ENCODE measurements at regions not wholly inside any gene's neighbourhood (a gene's known extent, or its start where the extent isn't known, plus 50 kb on each side); places are given as distances from the start of the nearest gene placed in this dataset.

GRCh38 chr3:193948459-193948858 lies 187.5 kb upstream of the HES1 start:
- WGBS, 2 donors, result 79 to 84% methylated on average over 3 of the region's 3 CpGs
- DNase-seq (ENCODE audit: low spot score in 2 of 2), result no peak
- no peak overlapping the region for H3K27ac ChIP-seq
- no peaks in the 10 kb centered on the region for H3K27me3 ChIP-seq
- no peak overlapping the region for H3K4me3 ChIP-seq
- no peaks in the 10 kb centered on the region for H3K9me3 ChIP-seq
- TF ChIP-seq, protein P1, sequence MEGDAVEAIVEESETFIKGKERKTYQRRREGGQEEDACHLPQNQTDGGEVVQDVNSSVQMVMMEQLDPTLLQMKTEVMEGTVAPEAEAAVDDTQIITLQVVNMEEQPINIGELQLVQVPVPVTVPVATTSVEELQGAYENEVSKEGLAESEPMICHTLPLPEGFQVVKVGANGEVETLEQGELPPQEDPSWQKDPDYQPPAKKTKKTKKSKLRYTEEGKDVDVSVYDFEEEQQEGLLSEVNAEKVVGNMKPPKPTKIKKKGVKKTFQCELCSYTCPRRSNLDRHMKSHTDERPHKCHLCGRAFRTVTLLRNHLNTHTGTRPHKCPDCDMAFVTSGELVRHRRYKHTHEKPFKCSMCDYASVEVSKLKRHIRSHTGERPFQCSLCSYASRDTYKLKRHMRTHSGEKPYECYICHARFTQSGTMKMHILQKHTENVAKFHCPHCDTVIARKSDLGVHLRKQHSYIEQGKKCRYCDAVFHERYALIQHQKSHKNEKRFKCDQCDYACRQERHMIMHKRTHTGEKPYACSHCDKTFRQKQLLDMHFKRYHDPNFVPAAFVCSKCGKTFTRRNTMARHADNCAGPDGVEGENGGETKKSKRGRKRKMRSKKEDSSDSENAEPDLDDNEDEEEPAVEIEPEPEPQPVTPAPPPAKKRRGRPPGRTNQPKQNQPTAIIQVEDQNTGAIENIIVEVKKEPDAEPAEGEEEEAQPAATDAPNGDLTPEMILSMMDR (IDR thresholded peaks at IDR 0.05), result no peak
- TF ChIP-seq POLR2A (IDR thresholded peaks at IDR 0.05) (no peak), EP300 (IDR thresholded peaks at IDR 0.05) (no peak)
- no peaks in the 10 kb centered on the region for H3K36me3 ChIP-seq
- peaks cover 0 to under 1% (median 0%) of the 10 kb centered on the region in 4 donors for H3K4me1 ChIP-seq

DNA sequence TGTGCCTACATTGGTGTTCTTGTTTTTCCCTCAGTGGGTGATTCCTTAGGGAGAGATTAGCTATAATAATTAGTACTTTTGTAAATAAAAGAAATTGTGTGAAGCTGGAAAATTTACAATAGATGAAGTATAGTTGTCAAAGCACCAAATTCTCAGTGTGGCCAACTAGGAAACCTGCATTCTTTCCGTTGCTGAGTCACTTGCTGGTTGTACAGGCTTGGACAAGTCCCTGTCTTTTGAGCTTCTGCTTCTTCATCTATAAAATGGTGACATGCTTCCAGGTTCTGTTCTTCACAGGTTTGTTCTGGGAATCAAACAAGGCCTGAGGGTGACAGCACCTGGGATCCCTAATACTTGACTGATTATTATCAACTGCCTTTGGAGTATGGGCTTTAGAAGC lies 184.1 kb upstream of the HES1 start:
- no peak for DNase-seq (ENCODE audit: low spot score in 2 of 2)
- Histone ChIP-seq H3K27ac (no peak overlapping the region), H3K36me3 (no peaks in the 10 kb centered on the region), H3K4me1 (no peaks in the 10 kb centered on the region), H3K27me3 (no peaks in the 10 kb centered on the region), H3K4me3 (no peak overlapping the region), H3K9me3 (peaks cover 0 to 21% (median 8%) of the 10 kb centered on the region in 4 donors)
- 93 to 97% methylated on average over 1 of the region's 1 CpG for WGBS, 2 donors
- TF ChIP-seq POLR2A (IDR thresholded peaks at IDR 0.05) (no peak), EP300 (IDR thresholded peaks at IDR 0.05) (no peak)
- TF ChIP-seq, protein P1 (IDR thresholded peaks at IDR 0.05), result no peak

DNA sequence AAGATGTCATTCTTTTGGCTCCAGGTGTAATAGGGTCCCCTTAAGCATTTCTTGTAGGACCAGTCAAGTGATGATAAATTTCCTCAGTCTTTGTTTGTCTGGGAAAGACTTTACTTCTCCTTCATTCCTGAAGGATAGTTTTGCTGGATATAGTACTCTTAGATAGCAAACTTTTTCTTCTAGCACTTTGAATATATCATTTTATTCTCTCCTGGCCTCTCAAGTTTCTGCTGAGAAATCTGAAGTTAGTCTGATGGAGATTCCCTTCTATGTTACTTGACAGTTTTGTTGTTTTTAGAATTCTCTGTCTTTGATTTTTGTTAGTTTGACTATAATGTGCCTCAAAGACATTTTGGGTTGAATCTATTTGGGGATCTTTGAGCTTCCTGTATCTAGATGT lies 181.2 kb upstream of the HES1 start:
- no peak for DNase-seq (ENCODE audit: low spot score in 2 of 2)
- H3K27ac ChIP-seq, result no peak overlapping the region
- no peaks in the 10 kb centered on the region for H3K27me3 ChIP-seq
- H3K4me3 ChIP-seq, result no peak overlapping the region
- H3K36me3 ChIP-seq, result no peaks in the 10 kb centered on the region
- H3K4me1 ChIP-seq, result no peaks in the 10 kb centered on the region
- TF ChIP-seq, protein P1 (IDR thresholded peaks at IDR 0.05), result no peak
- no peak for TF ChIP-seq POLR2A (IDR thresholded peaks at IDR 0.05)
- no peak for TF ChIP-seq EP300 (IDR thresholded peaks at IDR 0.05)
- H3K9me3 ChIP-seq, result peaks cover 0 to 21% (median 8%) of the 10 kb centered on the region in 4 donors

DNA sequence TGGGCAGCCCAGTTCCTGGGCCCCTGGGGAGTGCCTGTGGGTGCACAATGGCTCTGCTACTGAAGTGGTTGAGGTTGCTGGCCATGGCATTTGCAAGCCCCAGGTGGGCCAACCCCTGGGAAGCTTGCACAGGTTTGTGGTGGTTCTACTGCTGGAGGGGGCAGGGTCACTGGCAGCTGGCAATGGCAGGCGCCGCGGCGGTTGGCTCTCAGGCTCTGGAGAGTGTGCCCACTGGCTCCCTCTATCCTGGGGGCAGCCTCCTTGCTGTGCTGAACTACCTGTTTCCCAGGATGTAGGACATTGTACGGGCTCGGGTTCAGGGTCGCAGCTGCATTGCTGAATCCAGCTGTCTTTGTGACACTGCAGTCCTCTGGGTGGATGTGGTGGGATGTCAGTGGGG lies 180.2 kb upstream of the HES1 start:
- TF ChIP-seq POLR2A (IDR thresholded peaks at IDR 0.05) (no peak), EP300 (IDR thresholded peaks at IDR 0.05) (no peak)
- TF ChIP-seq, protein P1 (IDR thresholded peaks at IDR 0.05), result no peak
- Histone ChIP-seq H3K27ac (no peak overlapping the region), H3K27me3 (no peaks in the 10 kb centered on the region), H3K9me3 (peaks cover 0 to 21% (median 8%) of the 10 kb centered on the region in 4 donors), H3K4me1 (peaks cover 0 to 9% (median 3%) of the 10 kb centered on the region in 4 donors), H3K36me3 (no peaks in the 10 kb centered on the region), H3K4me3 (no peak overlapping the region)
- DNase-seq (ENCODE audit: low spot score in 2 of 2), result no peak
- 94 to 100% methylated on average over 1 to 7 of the region's 7 CpGs for WGBS, 2 donors

DNA sequence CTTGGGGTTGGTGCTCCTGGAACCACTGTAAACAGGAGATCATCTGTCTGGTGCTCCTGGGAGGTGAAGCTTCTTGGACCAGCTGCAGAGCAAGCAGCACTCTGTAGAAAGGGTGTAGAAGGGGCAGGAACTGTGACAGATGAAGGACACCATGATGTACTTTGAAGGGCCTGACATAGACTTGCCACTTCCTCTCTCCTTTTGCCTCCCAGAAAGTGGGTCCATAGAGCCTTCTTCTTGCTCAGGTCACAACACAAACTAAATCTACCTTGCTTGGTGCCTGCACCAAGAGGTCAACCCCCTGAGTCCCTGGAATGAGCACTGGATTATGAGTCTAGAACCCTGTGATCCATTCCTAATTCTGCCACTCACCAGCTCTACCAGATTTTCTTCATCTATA lies 176.1 kb upstream of the HES1 start:
- H3K27ac ChIP-seq, result no peak overlapping the region
- H3K9me3 ChIP-seq, result peaks cover 0 to 9% (median 4%) of the 10 kb centered on the region in 4 donors
- DNase-seq (ENCODE audit: low spot score in 2 of 2), result no peak
- H3K27me3 ChIP-seq, result no peaks in the 10 kb centered on the region
- H3K4me1 ChIP-seq, result peaks cover 0 to 14% (median 5%) of the 10 kb centered on the region in 4 donors
- no peaks in the 10 kb centered on the region for H3K36me3 ChIP-seq
- no peak overlapping the region for H3K4me3 ChIP-seq
- no peak for TF ChIP-seq EP300 (IDR thresholded peaks at IDR 0.05)
- TF ChIP-seq POLR2A (IDR thresholded peaks at IDR 0.05), result no peak
- TF ChIP-seq, protein P1 (IDR thresholded peaks at IDR 0.05), result no peak
